ENCODE measurements at regions not wholly inside any gene's neighbourhood (a gene's known extent, or its start where the extent isn't known, plus 50 kb on each side); places are given as distances from the start of the nearest gene placed in this dataset.

DNA sequence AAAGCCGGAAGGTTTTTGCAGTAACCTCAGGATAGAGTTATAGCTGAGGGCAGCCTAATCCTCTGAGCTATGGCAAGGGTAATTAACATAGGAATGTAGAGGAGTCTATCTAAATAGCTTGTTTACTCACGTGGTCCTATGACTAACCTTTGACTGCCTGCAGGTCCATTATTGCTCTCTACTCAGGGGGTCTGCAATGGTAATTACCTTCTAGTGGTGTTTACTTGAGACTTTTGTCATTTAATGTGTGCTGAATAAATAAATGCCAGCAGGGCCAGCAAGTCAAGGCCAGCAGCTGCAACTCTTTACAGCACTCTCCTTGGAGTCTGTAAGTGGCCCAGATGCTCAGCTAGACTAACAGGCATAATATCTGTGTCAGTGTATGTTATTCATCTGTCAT is 212.7 kb upstream of the FMR1 start:
- no peak for DNase-seq

DNA sequence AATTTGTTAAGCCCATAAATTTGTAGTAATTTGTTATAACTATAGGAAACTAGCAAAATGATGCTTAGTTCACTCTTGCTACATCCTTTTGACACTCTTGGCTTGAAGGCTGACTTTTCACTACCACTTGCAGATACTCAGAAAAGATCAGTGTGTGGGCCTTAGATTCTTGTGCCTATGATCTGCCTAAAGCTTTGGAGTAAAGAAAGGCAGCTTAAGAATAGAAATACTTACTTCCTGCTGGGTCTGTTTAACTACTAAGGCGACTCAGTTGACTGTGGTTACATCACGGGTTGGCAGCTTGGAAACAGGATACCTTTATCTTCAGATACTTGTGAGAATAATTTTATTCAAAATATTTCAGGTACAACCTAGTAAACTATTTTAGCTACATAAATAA is 201.4 kb upstream of the FMR1 start:
- DNase-seq, result no peak

DNA sequence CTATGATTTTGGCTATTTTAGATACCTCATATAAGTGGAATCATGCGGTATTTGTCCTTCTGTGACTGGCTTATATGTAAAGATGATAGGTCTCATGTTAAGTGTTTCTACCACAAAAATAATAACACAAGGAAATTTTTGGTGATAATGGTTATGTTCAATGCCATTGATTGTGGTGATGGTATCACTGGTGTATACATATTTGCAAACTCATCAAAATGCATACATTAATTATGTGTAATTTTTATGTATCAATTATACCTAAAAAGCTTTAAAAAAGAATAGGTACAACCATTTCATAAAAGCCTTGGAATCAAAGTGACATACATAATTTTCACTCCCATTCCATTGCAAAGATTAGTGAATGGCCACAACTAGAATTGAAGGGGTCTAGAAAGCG is 178.3 kb upstream of the FMR1 start:
- DNase-seq, result no peak

DNA sequence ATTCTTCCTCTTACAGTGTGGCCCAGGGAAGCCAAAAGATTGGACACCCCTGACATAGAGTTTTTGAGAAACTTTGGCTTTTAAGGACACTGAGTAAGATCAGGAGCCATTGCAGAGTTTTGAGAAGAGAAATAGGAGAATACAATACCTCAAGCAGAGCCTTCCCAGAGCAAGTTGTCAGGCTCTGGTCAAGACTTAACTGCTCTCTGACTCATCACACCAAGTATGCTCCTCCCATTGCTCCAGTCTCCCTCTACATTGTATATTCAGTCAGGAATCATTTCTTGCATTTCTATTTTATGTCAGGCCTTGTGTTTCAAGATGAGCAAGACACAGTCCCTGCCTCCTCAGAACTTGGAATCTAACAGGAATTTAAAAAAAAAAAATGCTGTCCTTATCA is 176.4 kb upstream of the FMR1 start:
- no peak for DNase-seq

DNA sequence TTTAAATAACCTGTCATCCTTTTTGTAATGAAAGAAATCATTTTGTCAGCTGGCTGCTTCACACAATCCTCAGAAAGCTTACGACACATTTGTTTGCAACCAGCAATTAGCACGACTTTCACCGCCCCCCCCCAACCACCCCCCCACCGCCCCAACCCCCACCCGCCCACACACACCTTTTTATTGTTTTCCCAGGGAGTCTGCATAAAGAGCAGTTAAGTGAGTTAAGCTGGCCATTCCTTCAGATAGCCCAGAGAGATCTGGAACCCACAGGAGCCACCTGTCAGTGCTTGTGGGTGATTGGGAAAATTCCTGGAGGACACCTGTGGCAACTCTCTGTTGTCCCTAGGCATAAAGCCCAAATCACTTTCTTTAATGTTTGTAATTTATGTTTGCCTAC is 175.7 kb upstream of the FMR1 start:
- DNase-seq, result no peak

DNA sequence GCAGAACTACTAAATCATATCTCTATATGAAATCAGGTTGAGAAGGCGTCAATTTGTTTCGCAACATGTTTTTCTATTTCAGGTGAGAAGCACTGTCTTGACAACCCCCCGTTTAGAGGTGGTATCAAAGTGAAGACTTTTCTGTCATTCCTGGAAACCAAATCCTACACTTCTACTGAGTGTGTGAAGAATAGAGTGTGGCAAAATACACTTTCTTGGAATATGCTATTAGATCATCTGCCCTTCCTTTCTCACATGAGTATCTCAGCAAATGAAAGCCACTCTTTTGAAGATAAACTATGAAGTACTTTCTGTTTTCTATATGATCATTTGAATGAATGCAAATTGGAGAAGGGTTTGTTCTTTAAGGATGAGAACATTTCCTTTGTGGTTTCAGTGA is 174.0 kb upstream of the FMR1 start:
- peak; percentile 1 for DNase-seq

DNA sequence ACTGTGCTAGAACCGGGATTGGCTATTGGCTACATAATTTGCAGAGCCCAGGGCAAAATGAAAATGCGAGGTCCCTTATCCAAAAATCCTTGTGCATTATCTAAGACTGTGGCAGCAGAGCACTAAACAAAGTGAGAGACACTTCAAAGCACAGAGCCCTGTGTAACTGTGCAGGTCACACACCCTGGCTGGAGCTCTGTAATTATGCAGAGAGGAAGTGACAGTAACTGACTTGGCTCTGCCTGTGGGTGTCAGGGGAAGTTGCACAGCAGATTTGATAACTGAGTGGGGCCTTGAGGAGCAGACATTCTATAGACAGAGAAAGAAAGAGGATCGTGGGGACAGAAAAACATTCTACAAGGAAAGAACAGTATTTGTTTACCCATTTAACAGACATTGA is 173.5 kb upstream of the FMR1 start:
- peak; percentile 12 for DNase-seq

DNA sequence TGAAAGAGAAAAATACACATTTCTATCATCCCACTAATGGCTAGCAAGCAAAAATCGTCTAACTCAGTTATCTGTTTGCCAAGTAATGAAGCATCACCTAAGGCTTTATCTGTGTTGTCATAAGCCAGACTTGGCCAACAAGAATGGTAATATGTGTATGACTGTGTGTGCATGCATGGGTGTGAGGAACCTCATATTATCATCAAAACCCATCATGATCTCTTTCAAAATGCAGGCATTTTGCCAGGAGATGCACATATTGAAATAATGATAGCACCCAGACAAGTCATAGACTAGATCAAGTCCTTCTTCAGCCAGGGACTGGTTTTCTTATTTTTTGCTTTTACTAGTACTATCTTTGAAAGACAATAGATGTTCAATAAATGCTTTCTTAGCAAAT is 172.5 kb upstream of the FMR1 start:
- DNase-seq, result no peak

DNA sequence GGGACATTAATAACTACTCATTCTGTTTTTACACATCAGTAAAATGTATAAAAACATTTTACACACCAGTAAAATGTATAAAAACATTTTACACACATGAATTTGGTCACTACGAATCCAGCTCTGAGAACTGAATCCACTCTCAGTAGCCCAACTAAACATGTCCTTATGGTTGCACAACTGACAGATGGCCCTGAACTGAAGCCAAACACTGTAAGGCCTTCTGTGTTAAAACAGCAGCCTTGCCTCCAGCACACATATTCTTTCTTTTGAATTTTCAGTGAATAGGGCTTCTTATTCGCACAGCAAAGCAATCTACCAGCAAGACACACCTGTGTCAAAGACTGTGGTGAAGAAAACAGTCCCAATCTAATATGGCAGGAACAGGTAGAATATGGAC is 169.9 kb upstream of the FMR1 start:
- no peak for DNase-seq

DNA sequence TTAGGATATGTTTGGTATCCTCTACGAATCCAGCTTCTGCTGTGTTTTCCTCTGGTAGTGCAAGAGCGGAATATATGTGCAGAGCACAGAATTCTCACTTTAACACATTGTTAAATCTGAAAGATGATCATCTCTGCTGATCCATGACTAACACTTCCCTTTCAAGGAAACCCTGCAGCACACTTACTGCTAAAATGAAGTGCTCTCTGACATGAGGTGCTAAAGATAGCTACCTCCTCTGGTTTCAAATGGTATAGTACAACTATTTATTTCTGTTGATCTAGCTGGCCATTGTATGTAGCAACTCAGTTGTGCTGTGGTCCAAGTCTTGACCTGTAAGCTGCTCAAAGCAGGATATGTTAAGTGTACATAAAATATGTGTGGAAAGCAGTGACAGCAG is 162.4 kb upstream of the FMR1 start:
- DNase-seq, result no peak

DNA sequence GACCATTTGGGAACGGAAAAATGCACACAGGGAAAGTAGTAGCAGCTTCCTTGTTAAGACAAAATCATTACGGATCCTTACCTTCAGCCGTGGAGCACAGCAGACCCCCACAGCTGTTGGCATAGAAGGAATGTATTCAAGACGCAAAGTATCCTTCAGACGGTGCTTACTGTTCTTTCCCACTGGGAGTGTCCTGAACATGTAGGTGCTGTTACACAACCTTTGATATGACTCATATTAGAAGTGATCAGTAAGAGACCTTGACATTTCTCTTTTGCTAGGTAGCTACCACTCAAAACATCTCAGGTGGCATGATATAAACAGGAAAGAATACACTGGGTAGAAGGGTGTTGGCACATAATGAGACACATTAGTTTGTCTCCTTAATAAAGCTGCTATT is 154.0 kb upstream of the FMR1 start:
- DNase-seq, result no peak

DNA sequence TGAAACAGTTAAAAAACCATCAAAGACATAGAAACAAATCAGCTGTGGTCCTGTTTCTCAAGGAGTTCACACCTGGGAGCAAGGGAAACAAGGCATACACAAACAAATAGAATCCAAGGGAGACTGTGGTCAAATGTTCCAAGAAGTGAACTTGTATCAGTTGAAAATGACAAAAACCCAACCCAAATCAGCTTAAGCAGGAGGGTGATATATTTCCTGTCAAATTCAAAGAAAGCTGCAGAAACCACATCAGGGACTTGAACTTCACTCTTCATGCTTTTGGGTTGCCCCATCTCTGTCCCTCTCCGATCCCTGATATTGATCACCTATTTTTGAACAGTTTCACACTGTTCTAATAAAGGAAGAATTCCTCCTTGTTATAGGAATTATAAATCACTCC is 148.6 kb upstream of the FMR1 start:
- no peak for DNase-seq

DNA sequence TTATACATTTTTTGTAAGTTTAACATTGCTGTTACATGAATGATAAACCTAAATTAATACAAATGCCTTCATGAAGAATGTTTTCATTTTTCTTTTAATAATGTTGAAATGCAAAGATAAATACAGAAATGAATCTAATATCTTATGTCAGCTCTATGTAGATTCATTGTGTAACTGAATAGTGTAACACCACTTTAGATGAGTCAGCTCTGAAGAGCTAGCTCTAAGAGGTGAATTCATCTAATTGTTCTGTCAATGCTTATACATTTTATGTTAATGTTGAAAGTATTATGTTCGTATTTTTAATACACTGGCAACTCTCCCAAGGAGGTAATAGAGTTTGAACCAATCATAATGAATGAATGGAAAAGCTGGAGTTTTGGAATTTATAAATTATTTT is 146.9 kb upstream of the FMR1 start:
- no peak for DNase-seq

DNA sequence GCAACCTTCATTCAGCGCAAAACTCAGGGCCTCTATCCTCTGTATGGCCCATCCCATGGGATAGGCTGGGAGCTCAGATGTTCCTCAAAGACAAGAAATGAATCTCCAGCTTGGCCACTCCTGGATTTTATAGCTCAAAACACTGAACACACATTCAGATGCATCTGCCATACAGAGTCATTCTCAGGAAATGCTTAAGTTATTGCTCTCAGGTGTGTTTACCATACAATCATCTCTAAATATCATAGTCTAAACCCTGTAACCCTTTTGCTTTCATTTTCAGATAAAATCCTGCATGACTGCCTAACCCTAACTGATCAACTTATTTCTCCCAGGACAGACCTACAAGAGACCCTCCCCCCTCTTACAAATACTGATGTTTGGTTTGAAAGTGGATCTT is 140.9 kb upstream of the FMR1 start:
- DNase-seq, result no peak

DNA sequence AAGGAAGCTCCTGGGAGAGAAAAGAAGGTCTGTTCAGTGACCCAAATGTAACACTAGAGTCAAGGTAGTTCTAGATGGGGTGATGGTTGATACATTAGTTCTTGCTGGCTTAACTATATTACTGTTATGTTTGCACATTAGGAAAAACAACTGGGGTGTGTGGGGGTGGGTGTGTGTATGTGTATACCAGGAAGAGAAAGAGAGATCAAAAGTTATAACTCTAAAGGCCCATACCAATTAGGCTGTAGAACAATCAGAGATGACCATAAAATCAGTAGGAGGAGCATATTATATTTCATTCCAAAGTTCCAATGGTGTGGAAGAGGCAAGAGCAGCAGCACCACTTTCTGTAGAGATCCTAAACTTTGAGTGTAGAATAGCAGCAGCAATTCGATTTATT is 134.7 kb upstream of the FMR1 start:
- no peak for DNase-seq

DNA sequence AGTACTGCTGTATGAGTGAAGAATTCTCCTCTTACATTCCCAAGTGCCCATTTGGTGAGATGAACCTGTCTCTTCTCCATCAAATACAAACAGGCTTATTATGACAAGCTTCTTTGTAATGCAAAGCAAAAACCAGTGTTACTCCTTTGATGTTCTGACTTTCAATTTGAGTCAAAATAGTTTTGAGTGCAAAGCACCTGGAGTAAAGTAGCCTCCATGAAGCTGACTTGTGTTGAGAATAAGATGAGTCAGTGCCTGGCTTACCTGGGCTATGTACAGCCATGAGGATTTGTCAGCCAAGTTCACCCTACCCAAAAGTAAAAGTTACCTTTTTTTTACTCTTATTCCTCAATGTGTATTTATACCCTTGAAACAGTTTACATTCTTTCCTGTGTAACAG is 132.5 kb upstream of the FMR1 start:
- DNase-seq, result no peak

DNA sequence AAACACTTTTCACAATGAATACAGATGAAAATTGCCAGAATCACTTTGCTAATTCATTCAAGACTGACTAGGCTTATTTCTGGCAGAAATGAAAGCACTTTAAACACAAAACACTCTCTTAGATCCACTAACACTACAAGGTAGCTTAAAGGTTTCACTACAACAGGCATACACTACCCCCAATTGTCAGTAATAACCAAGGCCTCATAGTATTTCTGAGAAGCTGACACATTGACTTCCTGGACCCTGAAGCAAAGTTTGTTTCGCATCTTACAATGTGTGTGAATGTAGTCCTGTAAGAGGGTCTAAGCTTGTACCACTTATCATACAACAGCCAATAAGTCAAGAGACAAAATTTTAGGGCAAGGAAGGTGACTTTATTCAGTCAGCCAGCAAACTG is 129.9 kb upstream of the FMR1 start:
- no peak for DNase-seq

DNA sequence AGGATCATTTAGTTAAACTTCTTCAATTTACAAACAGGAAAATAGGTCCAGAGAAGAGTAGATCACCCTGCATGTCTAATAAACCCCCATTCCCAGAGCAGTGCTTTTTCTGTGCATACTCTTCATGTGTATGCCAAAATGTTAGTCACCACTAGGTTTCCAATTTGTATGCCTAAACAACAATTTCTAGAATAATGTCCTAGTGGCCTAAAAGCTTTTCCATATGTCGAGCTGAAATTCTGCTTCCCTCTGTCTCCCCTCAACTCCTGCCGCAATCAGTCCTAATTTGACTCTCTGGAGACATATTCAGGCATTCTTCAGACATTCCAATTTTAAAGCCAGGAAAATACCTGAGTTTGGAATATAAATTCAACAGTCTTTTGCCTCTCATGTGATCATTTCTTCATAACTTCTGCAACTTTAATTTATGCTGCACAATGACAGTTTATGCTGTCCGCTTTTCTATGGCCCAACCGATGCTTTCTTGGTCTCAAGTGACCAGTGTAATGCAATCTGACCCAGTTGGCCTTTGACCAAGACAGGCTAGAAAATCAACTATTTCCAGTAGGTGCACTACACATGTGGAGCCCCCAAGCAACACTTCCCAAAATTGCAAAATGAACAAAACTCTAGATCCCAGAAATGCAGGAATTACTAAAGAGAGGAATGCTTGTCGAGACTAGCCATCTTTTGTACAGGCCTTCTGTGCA is 122.9 kb upstream of the FMR1 start:
- DNase-seq, result no peak

DNA sequence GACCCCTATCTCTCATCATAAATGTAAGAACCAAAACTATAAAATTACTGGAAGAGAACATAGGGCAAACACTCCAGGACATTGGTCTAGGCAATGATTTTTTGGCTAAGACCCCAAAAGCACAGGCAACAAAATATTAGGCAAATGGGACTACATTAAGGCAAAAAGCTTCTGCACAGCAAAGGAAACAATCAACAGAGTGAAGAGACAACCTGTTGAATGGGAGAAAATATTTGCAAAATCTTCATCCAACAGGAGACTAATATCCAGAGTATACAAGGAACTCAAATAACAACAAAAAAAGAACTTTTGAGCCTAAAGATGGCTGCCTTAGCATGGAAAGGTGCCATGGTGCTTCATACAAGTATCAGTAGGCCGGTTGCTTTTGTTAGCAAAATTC is 111.1 kb upstream of the FMR1 start:
- no peak for DNase-seq

DNA sequence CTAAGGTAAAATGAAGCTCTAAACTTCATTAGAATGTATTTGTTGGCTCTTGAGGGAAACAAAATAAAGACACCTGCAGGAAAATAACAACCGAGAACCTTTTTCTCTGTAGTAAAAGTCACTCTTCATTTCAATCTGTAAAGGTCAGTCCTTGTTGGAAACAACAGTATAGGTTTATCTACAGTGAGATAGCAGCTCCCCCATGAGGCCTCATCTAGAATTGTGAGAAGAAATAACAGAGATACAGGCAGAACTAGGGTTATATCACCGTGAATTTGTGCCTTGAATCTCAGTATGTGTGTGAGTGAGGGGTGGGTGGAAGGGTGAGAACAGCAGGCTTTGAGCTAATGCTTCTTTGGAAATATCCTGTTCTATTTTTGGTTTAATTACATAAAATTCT is 107.8 kb upstream of the FMR1 start:
- peak; percentile 28 for DNase-seq

DNA sequence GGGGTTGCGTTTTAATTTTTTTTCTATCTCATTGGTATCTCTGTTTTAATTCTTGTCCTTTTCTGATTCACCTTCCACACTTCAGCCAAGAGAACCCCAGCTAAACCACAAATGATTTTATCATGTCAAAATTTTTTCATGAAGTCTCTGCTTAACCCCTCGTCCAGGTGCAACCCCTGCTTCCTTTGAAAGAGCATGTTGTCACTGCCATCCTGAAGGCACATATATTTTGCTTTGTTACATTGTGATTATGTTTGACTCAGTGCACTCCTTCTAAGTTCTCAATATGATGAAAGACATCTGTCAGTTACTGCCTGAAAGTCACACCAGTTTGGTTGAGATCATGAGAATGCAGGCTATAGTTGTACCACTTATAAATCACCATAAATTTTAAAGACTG is 99.9 kb upstream of the FMR1 start:
- no peak for DNase-seq

DNA sequence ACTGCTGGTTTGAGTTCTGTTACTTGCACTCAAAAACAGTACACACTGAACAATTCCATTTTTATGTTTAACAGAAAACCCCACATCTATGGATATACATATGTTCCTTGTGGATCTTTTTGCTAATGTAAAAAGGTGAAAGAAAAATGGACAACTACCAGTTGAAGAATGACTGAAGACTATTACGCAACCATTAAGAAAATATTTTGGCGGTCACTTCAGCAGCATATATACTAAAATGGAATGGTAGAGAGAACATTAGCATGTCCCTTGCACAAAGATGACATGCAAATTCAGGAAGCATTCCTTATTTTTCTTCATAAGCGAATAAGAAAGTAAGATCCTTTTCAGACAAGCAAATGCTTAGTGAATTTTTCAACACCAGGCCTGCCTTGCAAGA is 84.6 kb upstream of the FMR1 start:
- no peak for DNase-seq

DNA sequence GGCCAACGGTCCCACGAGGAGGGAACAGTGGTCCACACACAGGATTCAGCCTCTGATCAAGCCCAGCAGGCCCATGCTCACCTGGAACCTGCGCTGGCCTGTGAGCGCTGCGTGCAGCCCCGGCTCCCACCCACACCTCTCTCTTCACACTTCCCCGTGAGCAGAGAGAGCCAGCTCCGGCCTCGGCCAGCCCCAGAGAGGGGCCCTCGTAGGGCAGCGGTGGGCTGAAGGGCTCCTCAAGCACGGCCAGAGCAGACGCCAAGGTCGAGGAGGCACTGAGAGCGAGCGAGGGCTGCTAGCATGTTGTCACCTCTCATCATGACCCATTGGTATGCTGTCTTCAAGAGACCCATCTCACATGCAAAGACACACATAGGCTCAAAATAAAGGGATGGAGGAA is 83.0 kb upstream of the FMR1 start:
- no peak for DNase-seq

DNA sequence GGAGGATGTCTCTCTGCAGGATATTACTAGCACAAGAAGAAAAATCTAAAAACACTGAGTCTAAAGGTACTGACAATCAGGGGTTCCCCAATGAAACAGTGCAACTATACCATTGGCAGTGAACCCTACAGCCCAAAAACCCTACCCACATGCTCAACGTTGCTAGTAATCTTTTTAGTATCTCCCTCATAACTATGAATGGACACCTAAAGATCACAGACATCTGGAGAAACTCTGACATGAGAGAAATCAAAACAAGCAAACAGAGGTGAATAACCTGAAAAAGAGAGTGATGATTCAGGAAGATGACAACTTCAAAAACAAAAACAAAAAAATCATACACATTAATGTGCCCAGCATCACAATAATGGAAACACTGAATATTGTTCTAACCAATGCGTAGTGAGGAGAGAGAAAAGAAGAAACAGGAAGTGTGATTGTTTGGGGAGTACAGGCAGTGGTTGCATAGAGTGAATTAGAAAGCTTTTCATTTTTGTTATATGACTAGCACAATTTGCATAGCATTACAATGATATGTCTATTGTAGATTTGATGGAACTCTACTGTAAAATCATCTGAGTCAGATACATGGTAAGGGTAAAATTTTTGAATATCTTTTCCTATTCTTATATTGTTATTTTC is 78.9 kb upstream of the FMR1 start:
- no peak for DNase-seq

DNA sequence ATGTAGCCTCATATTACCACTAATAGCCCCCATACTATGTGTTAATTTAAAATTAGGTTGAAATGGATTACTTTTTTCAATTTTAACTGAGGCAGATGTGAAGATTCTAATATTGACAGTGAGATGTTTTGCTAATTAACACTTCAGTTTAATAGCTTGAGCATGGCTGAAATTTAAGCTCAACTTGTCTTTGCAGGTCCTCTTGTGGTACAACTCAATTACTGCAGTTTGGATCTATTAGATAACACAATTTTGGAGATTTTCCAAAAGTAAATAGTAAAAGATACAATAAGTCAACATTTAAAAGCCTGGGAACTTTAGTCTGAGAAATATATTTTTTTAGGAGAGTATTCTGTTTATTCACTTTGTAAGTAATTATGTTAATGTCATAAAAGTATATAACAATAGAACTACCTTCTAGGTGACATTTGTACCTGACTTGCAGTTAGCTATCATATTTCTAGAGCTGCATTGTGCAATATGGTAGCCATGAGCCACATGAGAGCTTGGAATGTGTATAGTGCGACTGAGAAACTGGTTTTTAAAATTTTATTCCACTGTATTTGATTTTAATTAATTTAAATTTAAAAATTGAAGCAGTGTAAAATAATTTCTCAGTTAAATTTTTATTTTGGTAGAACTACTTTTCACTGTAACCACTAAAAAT is 73.1 kb upstream of the FMR1 start:
- peak; percentile 3 for DNase-seq
